H9 (cell line): ENCODE measurements at regions not wholly inside any gene's neighbourhood (a gene's known extent, or its start where the extent isn't known, plus 50 kb on each side); places are given as distances from the start of the nearest gene placed in this dataset.

Experiments
- DNase-seq: peaks from one replicate; pipeline ENCODE4 v3.0.0-alpha.2; 2017
- H2AFZ ChIP-seq: one replicate; pipeline ENCODE4 v1.6.1; 2013; ENCODE audit warnings: mild to moderate bottlenecking, low read length, control low read depth, moderate library complexity
- H2AK5ac ChIP-seq: 2 replicates; pipeline ENCODE4 v1.6.1; 2013; ENCODE audit warnings: low read length, control low read depth, mixed read lengths; ENCODE audit not compliant: insufficient read length
- H2BK120ac ChIP-seq: one replicate; pipeline ENCODE4 v1.6.1; 2013; ENCODE audit warnings: low read depth, mild to moderate bottlenecking, low read length, control low read depth, inconsistent platforms; ENCODE audit not compliant: poor library complexity, severe bottlenecking
- H2BK12ac ChIP-seq: 2 replicates; pipeline ENCODE4 v1.6.1; 2013; ENCODE audit warnings: low read length, control low read depth, mixed read lengths, low read depth; ENCODE audit not compliant: insufficient read length
- H2BK15ac ChIP-seq: 2 replicates; pipeline ENCODE4 v1.6.1; 2013; ENCODE audit warnings: low read depth, low read length, control low read depth
- H2BK20ac ChIP-seq: one replicate; pipeline ENCODE4 v1.6.1; 2013; ENCODE audit warnings: low read depth, mild to moderate bottlenecking, low read length, control low read depth, inconsistent platforms; ENCODE audit not compliant: poor library complexity, severe bottlenecking
- H2BK5ac ChIP-seq: 2 replicates; pipeline ENCODE4 v1.6.1; 2013; ENCODE audit warnings: low read length, control low read depth, mixed read lengths; ENCODE audit not compliant: insufficient read length
- H3K14ac ChIP-seq: 2 replicates; pipeline ENCODE4 v1.6.1; 2013; ENCODE audit warnings: low read length, control low read depth; ENCODE audit not compliant: insufficient read depth
- H3K18ac ChIP-seq: 2 replicates; pipeline ENCODE4 v1.6.1; 2013; ENCODE audit warnings: low read depth, mild to moderate bottlenecking, mixed read lengths, low read length, control low read depth; ENCODE audit not compliant: insufficient read length
- H3K23ac ChIP-seq: 2 replicates; pipeline ENCODE4 v1.6.1; 2013; ENCODE audit warnings: low read length, control low read depth, mixed read lengths, low read depth; ENCODE audit not compliant: insufficient read length
- H3K23me2 ChIP-seq: 2 replicates; pipeline ENCODE4 v1.6.1; 2013; ENCODE audit warnings: low read depth, mild to moderate bottlenecking, mixed read lengths, low read length, control low read depth; ENCODE audit not compliant: insufficient read length, poor library complexity, severe bottlenecking
- H3K27ac ChIP-seq: 2 replicates; pipeline ENCODE4 v1.5.1; 2013; ENCODE audit warnings: low read length, control low read depth, mixed read lengths, low read depth; ENCODE audit not compliant: insufficient read length
- H3K27me3 ChIP-seq: 2 replicates; pipeline ENCODE4 v1.6.1; 2013; ENCODE audit warnings: low read length, control low read depth, inconsistent platforms; ENCODE audit not compliant: insufficient read depth
- H3K4ac ChIP-seq: 2 replicates; pipeline ENCODE4 v1.6.1; 2013; ENCODE audit warnings: low read depth, mild to moderate bottlenecking, control low read depth, inconsistent platforms, low read length, moderate library complexity
- H3K4me1 ChIP-seq: 2 replicates; pipeline ENCODE4 v1.6.1; 2013; ENCODE audit warnings: low read length, control low read depth, inconsistent platforms; ENCODE audit not compliant: insufficient read depth
- H3K4me2 ChIP-seq: 2 replicates; pipeline ENCODE4 v1.6.1; 2013; ENCODE audit warnings: low read length, control low read depth, mixed read lengths; ENCODE audit not compliant: insufficient read length, insufficient read depth
- H3K56ac ChIP-seq: 2 replicates; pipeline ENCODE4 v1.6.1; 2013; ENCODE audit warnings: low read depth, mild to moderate bottlenecking, mixed read lengths, low read length, control low read depth; ENCODE audit not compliant: insufficient read length
- H3K79me1 ChIP-seq: 2 replicates; pipeline ENCODE4 v1.6.1; 2013; ENCODE audit warnings: low read depth, mild to moderate bottlenecking, moderate library complexity, low read length, control low read depth, inconsistent platforms; ENCODE audit not compliant: insufficient read depth, poor library complexity, severe bottlenecking
- H3K79me2 ChIP-seq: 2 replicates; pipeline ENCODE4 v1.6.1; 2013; ENCODE audit warnings: low read length, control low read depth, inconsistent platforms; ENCODE audit not compliant: insufficient read depth
- H3K9ac ChIP-seq: 2 replicates; pipeline ENCODE4 v1.6.1; 2013; ENCODE audit warnings: low read length, control low read depth, mixed read lengths; ENCODE audit not compliant: insufficient read length; ENCODE audit errors: extremely low read depth
- H3K9me3 ChIP-seq: one replicate; pipeline ENCODE4 v1.6.1; 2013; ENCODE audit warnings: low read depth, low read length, inconsistent platforms; ENCODE audit not compliant: control insufficient read depth
- H3T11ph ChIP-seq: one replicate; pipeline ENCODE4 v1.6.1; 2013; ENCODE audit warnings: mild to moderate bottlenecking, low read length, control low read depth, inconsistent platforms
- H4K20me1 ChIP-seq: one replicate; pipeline ENCODE4 v1.6.1; 2013; ENCODE audit not compliant: control insufficient read depth, insufficient read length, insufficient read depth
- H4K5ac ChIP-seq: 2 replicates; pipeline ENCODE4 v1.6.1; 2013; ENCODE audit warnings: low read depth, mild to moderate bottlenecking, mixed read lengths, low read length, control low read depth; ENCODE audit not compliant: insufficient read length
- H4K8ac ChIP-seq: replicated peaks from 2 replicates; pipeline ENCODE4 v1.6.1; 2013; ENCODE audit warnings: low read length, control low read depth, mixed read lengths, low read depth; ENCODE audit not compliant: insufficient read length
- H4K91ac ChIP-seq: 2 replicates; pipeline ENCODE4 v1.6.1; 2013; ENCODE audit warnings: low read depth, mild to moderate bottlenecking, moderate library complexity, mixed read lengths, low read length, control low read depth; ENCODE audit not compliant: insufficient read length
- H3K27ac Mint-ChIP-seq, 3 experiments: 2 replicates in 2 of 3; 3 replicates in 1 of 3; pipeline ENCODE4 v1.8.0; 2020 to 2021; ENCODE audit warnings: mixed read lengths in 3 of 3, mild to moderate bottlenecking in 1 of 3, moderate library complexity in 1 of 3
- H3K27me3 Mint-ChIP-seq: 2 replicates; pipeline ENCODE4 v1.8.0; 2021; ENCODE audit warnings: low read depth, mild to moderate bottlenecking, moderate library complexity, mixed read lengths
- H3K36me3 Mint-ChIP-seq, 3 experiments: 2 replicates in 2 of 3; 3 replicates in 1 of 3; pipeline ENCODE4 v1.8.0; 2020 to 2021; ENCODE audit warnings: low read depth in 3 of 3, mixed read lengths in 3 of 3; ENCODE audit not compliant: insufficient read depth in 1 of 3
- H3K4me1 Mint-ChIP-seq, 2 experiments: 2 replicates each; pipeline ENCODE4 v1.8.0; 2020; ENCODE audit warnings: mixed read lengths in 2 of 2
- H3K4me3 Mint-ChIP-seq, 2 experiments: 2 replicates in 1 of 2; 3 replicates in 1 of 2; pipeline ENCODE4 v1.8.0; 2020 to 2021; ENCODE audit warnings: mild to moderate bottlenecking in 2 of 2, mixed read lengths in 2 of 2, moderate library complexity in 1 of 2
- H3K9me3 Mint-ChIP-seq, 2 experiments: 2 replicates in 1 of 2; 3 replicates in 1 of 2; pipeline ENCODE4 v1.8.0; 2020; ENCODE audit warnings: mild to moderate bottlenecking in 2 of 2, mixed read lengths in 2 of 2, moderate library complexity in 1 of 2
- CTCF ChIP-seq: fragments of 200-600 bp; sonication (generic); conservative IDR thresholded peaks from 3 replicates; pipeline ENCODE4 v1.8.0; 2021; ENCODE audit warnings: antibody characterized with exemption, mild to moderate bottlenecking
- WGBS: extraction: QIAGEN DNeasy Blood & Tissue Kit; methylation state at CpG from one replicate; pipeline ENCODE4 v1.1.7; 2013; ENCODE audit warnings: missing lambda C conversion rate, low lambda C conversion rate, mixed read lengths; ENCODE audit not compliant: insufficient read length; ENCODE audit errors: extremely low coverage; 5-methylcytosine and 5-hydroxymethylcytosine counted together

- H3K79me1 ChIP-seq = no peaks in the 10 kb centered on the region
- no peak overlapping the region for H3T11ph ChIP-seq
- H3K9me3 ChIP-seq = no peaks in the 10 kb centered on the region
- no peak overlapping the region for H3K56ac ChIP-seq
- no peak overlapping the region for H2BK20ac ChIP-seq
- H4K91ac ChIP-seq = no peak overlapping the region
- H3K14ac ChIP-seq = no peak overlapping the region
- H3K4me1 ChIP-seq = no peaks in the 10 kb centered on the region; the same call in 1 of the 2 replicates
- WGBS = no CpG with 5 or more reads among the region's 12 CpGs
- Mint-ChIP-seq H3K27me3 (peaks cover 28% of the 10 kb centered on the region), H3K4me1 (peaks cover 28 to 31% of the 10 kb centered on the region in 2 experiments), H3K36me3 (no peaks in the 10 kb centered on the region), H3K27ac (peak overlapping the region in 1 of 3 experiments; percentile 33; a peak in 2 of 7 replicates), H3K4me3 (no peak overlapping the region; a peak in 2 of 5 replicates), H3K9me3 (no peaks in the 10 kb centered on the region; a peak in 1 of 5 replicates)
- no peak overlapping the region for H3K18ac ChIP-seq
- no peak overlapping the region for H2AFZ ChIP-seq
- DNase-seq = peak; percentile 52
- TF ChIP-seq CTCF = peak; percentile 53
- H2BK15ac ChIP-seq = no peak overlapping the region
- H3K27ac ChIP-seq = no peak overlapping the region
- no peak overlapping the region for H2BK120ac ChIP-seq
- H2BK12ac ChIP-seq = no peak overlapping the region
- no peaks in the 10 kb centered on the region for H4K20me1 ChIP-seq
- H3K9ac ChIP-seq = no peak overlapping the region
- H3K79me2 ChIP-seq = no peaks in the 10 kb centered on the region
- H3K23me2 ChIP-seq = no peaks in the 10 kb centered on the region
- H3K4me2 ChIP-seq = no peak overlapping the region
- H4K8ac ChIP-seq = no peak overlapping the region
- no peak overlapping the region for H3K23ac ChIP-seq
- H3K4ac ChIP-seq = no peak overlapping the region
- no peak overlapping the region for H2BK5ac ChIP-seq
- H2AK5ac ChIP-seq = no peak overlapping the region
- H3K27me3 ChIP-seq = no peaks in the 10 kb centered on the region
- no peak overlapping the region for H4K5ac ChIP-seq
Measured at GRCh38 chr9:93814077-93814956, 140.8 kb downstream of the BARX1 start.
